Transverse colon (tissue), 4 donors: ENCODE measurements at regions not wholly inside any gene's neighbourhood (a gene's known extent, or its start where the extent isn't known, plus 50 kb on each side); places are given as distances from the start of the nearest gene placed in this dataset.

Experiments
- DNase-seq: peaks from one replicate; pipeline ENCODE4 v3.0.0-alpha.2; 2019
- H3K27ac ChIP-seq, 4 donors: fragments of 200-600 bp; sonication (generic); 2 replicates each; pipeline ENCODE4 v1.5.1; 2016 to 2018; ENCODE audit warnings: inconsistent platforms in 4 of 4
- H3K27me3 ChIP-seq: fragments of 200-600 bp; sonication (generic); 2 replicates; pipeline ENCODE4 v1.5.1; 2017; ENCODE audit warnings: inconsistent platforms
- H3K36me3 ChIP-seq, 4 donors: fragments of 200-600 bp; sonication (generic); 2 replicates each; pipeline ENCODE4 v1.5.1; 2017 to 2019; ENCODE audit warnings: inconsistent platforms in 4 of 4
- H3K4me1 ChIP-seq, 4 donors: fragments of 200-600 bp; sonication (generic); 2 replicates each; pipeline ENCODE4 v1.5.1; 2017 to 2020; ENCODE audit warnings: inconsistent platforms in 4 of 4
- H3K4me3 ChIP-seq, 4 donors: fragments of 200-600 bp; sonication (generic); 1 replicate in 1 of 4; 2 replicates in 3 of 4; pipeline versions ENCODE4 v1.5.1 to v1.6.1; 2017 to 2019; ENCODE audit warnings: inconsistent platforms in 4 of 4
- H3K9me3 ChIP-seq, 2 donors: fragments of 200-600 bp; sonication (generic); 2 replicates each; pipeline ENCODE4 v1.5.1; 2017 to 2019; ENCODE audit warnings: inconsistent platforms in 2 of 2
- EP300 ChIP-seq: sonication (generic); formaldehyde crosslinking; IDR thresholded peaks from one replicate; pipeline ENCODE4 v1.6.1; 2017; ENCODE audit warnings: antibody characterized with exemption, low read depth
- POLR2A ChIP-seq: fragments of 450-650 bp; IDR thresholded peaks from one replicate; pipeline ENCODE4 v1.6.1; 2016; ENCODE audit warnings: antibody characterized with exemption, mild to moderate bottlenecking, moderate library complexity
- POLR2AphosphoS5 ChIP-seq, 3 donors: sonication (generic); formaldehyde crosslinking; IDR thresholded peaks; one replicate each; pipeline ENCODE4 v1.6.1; 2016; ENCODE audit warnings: antibody characterized with exemption in 3 of 3
- WGBS, 2 donors: methylation state at CpG; one replicate each; pipeline ENCODE4 v1.1.5; 2018; ENCODE audit warnings: low coverage in 1 of 2; 5-methylcytosine and 5-hydroxymethylcytosine counted together
- in situ Hi-C, 4 donors: fragments of 200-750 bp; cut with MboI; loops; one replicate each; pipeline versions ENCODE4 v1.15.0 to v1.15.1; 2017; ENCODE audit warnings: low sequenced_read_pairs in 3 of 4, low pct_ligation_motif_present in 1 of 4, low pct_unique_long_range_greater_than_20kb in 1 of 4
- intact Hi-C: fragments of 100-400 bp; cut with DNase I; formaldehyde crosslinking; loops from one replicate; pipeline ENCODE4 v1.15.1; 2023; ENCODE audit warnings: low total_unique reads
- TF ChIP-seq, protein P1 (sequence below), 5 experiments: fragments of 200-600 bp in 3 of 5; fragments of 450-650 bp in 2 of 5; sonication (generic) in 3 of 5; IDR thresholded peaks; 1 replicate in 2 of 5; 2 replicates in 3 of 5; pipeline ENCODE4 v1.5.1; 2016 to 2017; ENCODE audit warnings: antibody characterized with exemption in 5 of 5, inconsistent platforms in 3 of 5, mild to moderate bottlenecking in 2 of 5, moderate library complexity in 1 of 5

DNA sequence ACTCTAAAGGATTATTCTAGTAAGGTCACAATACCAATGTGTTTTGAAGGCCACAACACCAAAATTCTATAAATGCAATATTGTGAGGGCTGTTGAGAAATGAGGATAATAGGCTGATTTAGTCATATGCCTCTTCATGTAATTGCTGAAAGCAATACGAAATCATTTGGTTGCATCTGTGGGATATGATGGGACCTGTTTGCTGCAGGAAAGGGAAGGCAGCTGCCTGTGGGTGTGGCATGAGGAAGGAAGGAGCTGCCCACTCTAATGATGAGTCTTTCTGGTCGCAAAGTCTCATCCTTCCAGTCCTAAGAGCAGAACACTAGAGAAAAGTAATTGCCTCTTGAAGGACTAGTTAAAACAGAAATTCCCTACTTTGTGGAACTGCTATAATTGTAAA is 245.3 kb upstream of the ZPLD1 start:
- no peaks in the 10 kb centered on the region for H3K9me3 ChIP-seq
- H3K27me3 ChIP-seq, result no peaks in the 10 kb centered on the region
- TF ChIP-seq EP300, result no peak
- no peak for TF ChIP-seq POLR2AphosphoS5 (IDR thresholded peaks at IDR 0.05)
- TF ChIP-seq, protein P1, sequence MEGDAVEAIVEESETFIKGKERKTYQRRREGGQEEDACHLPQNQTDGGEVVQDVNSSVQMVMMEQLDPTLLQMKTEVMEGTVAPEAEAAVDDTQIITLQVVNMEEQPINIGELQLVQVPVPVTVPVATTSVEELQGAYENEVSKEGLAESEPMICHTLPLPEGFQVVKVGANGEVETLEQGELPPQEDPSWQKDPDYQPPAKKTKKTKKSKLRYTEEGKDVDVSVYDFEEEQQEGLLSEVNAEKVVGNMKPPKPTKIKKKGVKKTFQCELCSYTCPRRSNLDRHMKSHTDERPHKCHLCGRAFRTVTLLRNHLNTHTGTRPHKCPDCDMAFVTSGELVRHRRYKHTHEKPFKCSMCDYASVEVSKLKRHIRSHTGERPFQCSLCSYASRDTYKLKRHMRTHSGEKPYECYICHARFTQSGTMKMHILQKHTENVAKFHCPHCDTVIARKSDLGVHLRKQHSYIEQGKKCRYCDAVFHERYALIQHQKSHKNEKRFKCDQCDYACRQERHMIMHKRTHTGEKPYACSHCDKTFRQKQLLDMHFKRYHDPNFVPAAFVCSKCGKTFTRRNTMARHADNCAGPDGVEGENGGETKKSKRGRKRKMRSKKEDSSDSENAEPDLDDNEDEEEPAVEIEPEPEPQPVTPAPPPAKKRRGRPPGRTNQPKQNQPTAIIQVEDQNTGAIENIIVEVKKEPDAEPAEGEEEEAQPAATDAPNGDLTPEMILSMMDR (IDR thresholded peaks at IDR 0.05), result no peak
- no peak for TF ChIP-seq POLR2A
- in situ Hi-C loops (no loop called here), intact Hi-C loops (no loop called here)
- 43 to 68% methylated on average over 1 to 2 of the region's 2 CpGs for WGBS, 2 donors
- no peak overlapping the region for H3K4me3 ChIP-seq
- H3K36me3 ChIP-seq, result no peaks in the 10 kb centered on the region
- no peaks in the 10 kb centered on the region for H3K4me1 ChIP-seq
- no peak overlapping the region for H3K27ac ChIP-seq
- DNase-seq, result no peak

DNA sequence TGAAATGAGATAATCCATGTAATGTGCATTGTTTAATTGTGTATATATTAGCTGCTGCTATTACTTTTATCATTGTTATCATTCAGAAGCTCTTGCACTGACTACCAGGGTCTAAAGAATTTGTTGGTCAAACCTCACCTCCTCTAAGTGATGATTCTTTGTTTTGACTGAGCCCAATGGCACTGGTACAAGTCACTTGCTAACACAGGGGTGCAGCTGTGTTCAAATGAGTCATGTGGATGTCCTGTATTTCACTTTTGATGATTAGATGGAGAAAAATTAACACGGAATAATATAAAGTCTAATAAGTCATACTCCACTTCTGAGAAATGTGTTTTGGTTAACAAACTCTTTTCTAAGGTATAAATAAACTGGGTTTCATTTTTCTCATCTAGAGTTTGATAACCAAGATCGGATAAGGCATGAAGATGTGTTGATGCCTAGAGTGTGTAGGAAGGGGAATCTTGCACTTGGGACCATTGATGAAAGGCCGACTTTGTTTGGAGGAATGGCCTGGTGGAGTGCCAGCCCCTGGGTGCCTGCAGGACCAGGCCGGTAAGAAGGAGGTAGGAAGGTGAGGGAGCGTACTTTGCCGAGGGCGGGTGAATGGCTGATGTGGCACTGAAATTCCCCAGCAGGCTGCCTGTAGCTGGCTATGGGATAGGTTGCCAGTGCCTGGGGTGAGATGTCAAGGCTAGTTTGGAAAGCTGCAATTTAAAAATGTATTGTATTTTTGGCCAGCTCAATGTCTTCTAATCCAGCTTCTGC is 244.7 kb upstream of the ZPLD1 start:
- no peaks in the 10 kb centered on the region for H3K27me3 ChIP-seq
- no peak for DNase-seq
- TF ChIP-seq POLR2A (no peak), POLR2AphosphoS5 (IDR thresholded peaks at IDR 0.05) (no peak), EP300 (no peak)
- TF ChIP-seq, protein P1 (IDR thresholded peaks at IDR 0.05), result no peak
- in situ Hi-C loops (no loop called here), intact Hi-C loops (no loop called here)
- WGBS, 2 donors, result 94 to 98% methylated on average over 7 of the region's 7 CpGs
- peaks cover 0 to 5% (median 0%) of the 10 kb centered on the region in 4 donors for H3K4me1 ChIP-seq
- H3K36me3 ChIP-seq, result no peaks in the 10 kb centered on the region
- no peak overlapping the region for H3K4me3 ChIP-seq
- H3K9me3 ChIP-seq, result no peaks in the 10 kb centered on the region
- no peak overlapping the region for H3K27ac ChIP-seq

DNA sequence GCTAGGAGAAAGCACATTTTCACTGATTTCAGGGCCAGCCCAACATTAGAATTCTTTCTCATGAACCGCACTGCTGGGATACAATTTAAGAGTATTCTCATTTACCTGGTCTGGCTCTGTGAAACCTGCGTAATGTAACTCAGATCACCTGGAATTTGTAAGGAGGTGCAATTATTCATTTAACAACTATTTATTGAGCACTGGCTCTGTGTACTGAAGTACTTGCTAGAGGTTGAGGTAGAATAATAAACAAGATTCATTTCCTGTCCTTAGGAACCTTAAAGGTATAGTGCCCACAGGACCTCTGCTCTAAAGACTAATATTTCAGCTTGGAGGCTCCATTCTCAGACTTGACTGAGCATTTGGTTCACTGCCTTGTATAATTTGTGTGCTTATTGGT is 242.2 kb upstream of the ZPLD1 start:
- DNase-seq, result no peak
- Histone ChIP-seq H3K4me1 (peaks cover 0 to 8% (median 0%) of the 10 kb centered on the region in 4 donors), H3K4me3 (no peak overlapping the region), H3K27me3 (no peaks in the 10 kb centered on the region), H3K9me3 (no peaks in the 10 kb centered on the region), H3K36me3 (no peaks in the 10 kb centered on the region), H3K27ac (no peak overlapping the region)
- in situ Hi-C loops, result no loop called here
- intact Hi-C loops, result no loop called here
- WGBS, 2 donors, result 97 to 100% methylated on average over 2 of the region's 2 CpGs
- TF ChIP-seq, protein P1 (IDR thresholded peaks at IDR 0.05), result no peak
- no peak for TF ChIP-seq EP300
- no peak for TF ChIP-seq POLR2AphosphoS5 (IDR thresholded peaks at IDR 0.05)
- no peak for TF ChIP-seq POLR2A

DNA sequence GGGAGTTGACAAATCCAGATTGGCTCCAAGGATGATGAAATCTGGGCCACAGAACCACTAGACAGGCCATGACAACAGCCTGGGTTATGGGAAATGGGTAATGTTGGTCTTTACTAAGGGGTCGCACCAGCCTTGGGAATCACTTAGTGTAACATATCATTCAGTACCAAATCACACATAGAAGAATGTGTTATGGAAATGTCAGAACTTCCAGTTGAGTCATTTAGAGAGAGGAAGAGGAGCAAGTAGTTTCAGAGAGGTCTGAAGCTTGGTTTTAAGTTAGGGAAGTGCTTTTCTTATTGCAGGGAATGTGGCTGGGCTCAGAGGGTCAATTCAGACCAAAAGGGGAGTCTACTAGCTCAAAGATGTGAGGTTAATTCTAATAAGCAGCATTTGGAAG is 241.6 kb upstream of the ZPLD1 start:
- intact Hi-C loops (no loop called here), in situ Hi-C loops (no loop called here)
- TF ChIP-seq POLR2A (no peak), POLR2AphosphoS5 (IDR thresholded peaks at IDR 0.05) (no peak), EP300 (no peak)
- TF ChIP-seq, protein P1 (IDR thresholded peaks at IDR 0.05), result no peak
- Histone ChIP-seq H3K27ac (no peak overlapping the region), H3K4me3 (no peak overlapping the region), H3K36me3 (no peaks in the 10 kb centered on the region), H3K27me3 (no peaks in the 10 kb centered on the region), H3K4me1 (peaks cover 0 to 8% (median 0%) of the 10 kb centered on the region in 4 donors), H3K9me3 (no peaks in the 10 kb centered on the region)
- 79 to 100% methylated on average over 1 of the region's 1 CpG for whole genome bisulfite sequencing, 2 donors
- DNase-seq, result no peak
